Body of pancreas (tissue), 4 donors: ENCODE measurements at regions not wholly inside any gene's neighbourhood (a gene's known extent, or its start where the extent isn't known, plus 50 kb on each side); places are given as distances from the start of the nearest gene placed in this dataset.

Source experiments
- CTCF ChIP-seq, 7 experiments: fragments of 450-650 bp in 4 of 7; fragments of 200-600 bp in 3 of 7; sonication (generic) in 3 of 7; IDR thresholded peaks; one replicate each; pipeline ENCODE4 v1.5.1; 2016 to 2019; ENCODE audit warnings: antibody characterized with exemption in 7 of 7
- POLR2A ChIP-seq, 3 donors: fragments of 450-650 bp; IDR thresholded peaks; one replicate each; pipeline ENCODE4 v1.6.1; 2016; ENCODE audit warnings: antibody characterized with exemption in 3 of 3, mild to moderate bottlenecking in 2 of 3

- TF ChIP-seq CTCF (IDR thresholded peaks at IDR 0.05) (no peak), POLR2A (IDR thresholded peaks at IDR 0.05) (no peak)
Observed at GRCh38 chr17:63290351-63290750, 155.8 kb downstream of the CYB561 start.
